Liver (tissue), 8 donors: ENCODE measurements at regions not wholly inside any gene's neighbourhood (a gene's known extent, or its start where the extent isn't known, plus 50 kb on each side); places are given as distances from the start of the nearest gene placed in this dataset.

ENCODE experiments used
- DNase-seq: peaks from one replicate; pipeline ENCODE4 v3.0.0-alpha.2; 2017; ENCODE audit warnings: low spot score
- H3K27ac ChIP-seq, 2 donors: one replicate each; pipeline ENCODE4 v1.7.0; 2013; ENCODE audit warnings: inconsistent platforms in 2 of 2, low read length in 2 of 2, control low read depth in 1 of 2, low read depth in 1 of 2, mild to moderate bottlenecking in 1 of 2
- H3K27me3 ChIP-seq, 4 donors: one replicate each; pipeline versions ENCODE4 v1.6.1 to v1.7.0; 2013; ENCODE audit warnings: low read length in 3 of 4, inconsistent platforms in 1 of 4, mild to moderate bottlenecking in 1 of 4, moderate library complexity in 1 of 4; ENCODE audit not compliant: control insufficient read depth in 4 of 4, insufficient read depth in 4 of 4
- H3K36me3 ChIP-seq, 4 donors: one replicate each; pipeline versions ENCODE4 v1.6.1 to v1.7.0; 2013; ENCODE audit warnings: low read length in 3 of 4, mild to moderate bottlenecking in 3 of 4, low read depth in 1 of 4, moderate library complexity in 1 of 4; ENCODE audit not compliant: control insufficient read depth in 4 of 4, insufficient read depth in 3 of 4
- H3K4me1 ChIP-seq, 4 donors: one replicate each; pipeline versions ENCODE4 v1.6.1 to v1.7.0; 2013; ENCODE audit warnings: low read length in 3 of 4, mild to moderate bottlenecking in 3 of 4, moderate library complexity in 1 of 4; ENCODE audit not compliant: control insufficient read depth in 4 of 4, insufficient read depth in 4 of 4
- H3K4me3 ChIP-seq, 3 donors: one replicate each; pipeline versions ENCODE4 v1.6.1 to v1.7.0; 2013; ENCODE audit warnings: low read length in 3 of 3, control low read depth in 1 of 3, low read depth in 1 of 3, mild to moderate bottlenecking in 1 of 3
- H3K9ac ChIP-seq, 2 donors: one replicate each; pipeline ENCODE4 v1.7.0; 2013; ENCODE audit warnings: low read length in 2 of 2, mild to moderate bottlenecking in 2 of 2, moderate library complexity in 2 of 2, control low read depth in 1 of 2, low read depth in 1 of 2
- H3K9me3 ChIP-seq, 4 donors: one replicate each; pipeline versions ENCODE4 v1.6.1 to v1.7.0; 2013; ENCODE audit warnings: low read length in 3 of 4; ENCODE audit not compliant: control insufficient read depth in 4 of 4
- EGR1 ChIP-seq, 2 donors: IDR thresholded peaks; 2 replicates each; pipeline ENCODE4 v1.6.1; 2016 to 2018; ENCODE audit warnings: antibody characterized with exemption in 2 of 2, low read depth in 2 of 2
- FOXA1 ChIP-seq: IDR thresholded peaks from 2 replicates; pipeline ENCODE4 v1.6.1; 2016; ENCODE audit warnings: antibody characterized with exemption
- FOXA2 ChIP-seq: IDR thresholded peaks from 2 replicates; pipeline ENCODE4 v1.6.1; 2016; ENCODE audit warnings: antibody characterized with exemption
- GABPA ChIP-seq, 2 donors: IDR thresholded peaks in 1 of 2; conservative IDR thresholded peaks in 1 of 2; 2 replicates each; pipeline ENCODE4 v1.6.1; 2016; ENCODE audit warnings: antibody characterized with exemption in 2 of 2, mild to moderate bottlenecking in 1 of 2, moderate library complexity in 1 of 2
- HNF4G ChIP-seq: IDR thresholded peaks from 2 replicates; pipeline ENCODE4 v1.6.1; 2016; ENCODE audit warnings: antibody characterized with exemption
- JUND ChIP-seq, 2 donors: IDR thresholded peaks; 2 replicates each; pipeline ENCODE4 v1.6.1; 2016; ENCODE audit warnings: antibody characterized with exemption in 2 of 2
- MAX ChIP-seq: IDR thresholded peaks from 2 replicates; pipeline ENCODE4 v1.6.1; 2016; ENCODE audit warnings: antibody characterized with exemption
- NR2F2 ChIP-seq: IDR thresholded peaks from 2 replicates; pipeline ENCODE4 v1.6.1; 2016; ENCODE audit warnings: antibody characterized with exemption
- RAD21 ChIP-seq, 2 donors: IDR thresholded peaks; 2 replicates each; pipeline ENCODE4 v1.6.1; 2016; ENCODE audit warnings: antibody characterized with exemption in 2 of 2, mild to moderate bottlenecking in 2 of 2
- REST ChIP-seq: IDR thresholded peaks from 2 replicates; pipeline ENCODE4 v1.6.1; 2016; ENCODE audit warnings: antibody characterized with exemption, mild to moderate bottlenecking
- RXRA ChIP-seq, 2 donors: IDR thresholded peaks; 2 replicates each; pipeline ENCODE4 v1.6.1; 2017 to 2018; ENCODE audit warnings: antibody characterized with exemption in 2 of 2, mild to moderate bottlenecking in 1 of 2
- TAF1 ChIP-seq: conservative IDR thresholded peaks from 2 replicates; pipeline ENCODE4 v1.6.1; 2016; ENCODE audit warnings: antibody characterized with exemption, mild to moderate bottlenecking
- YY1 ChIP-seq: IDR thresholded peaks from 2 replicates; pipeline ENCODE4 v1.6.1; 2016; ENCODE audit warnings: antibody characterized with exemption, mild to moderate bottlenecking
- WGBS: extraction: QIAGEN DNeasy Blood & Tissue Kit; methylation state at CpG from one replicate; pipeline ENCODE4 v1.1.7; 2013; 5-methylcytosine and 5-hydroxymethylcytosine counted together
- TF ChIP-seq, protein P1 (sequence below): fragments of 150-350 bp; IDR thresholded peaks from 2 replicates; pipeline ENCODE4 v1.5.1; 2017; ENCODE audit warnings: improper control_type of control experiment, low read depth, low read length; ENCODE audit not compliant: missing input control
- TF ChIP-seq, protein P2 (sequence below): IDR thresholded peaks from 2 replicates; pipeline ENCODE4 v1.6.1; 2016; ENCODE audit warnings: antibody characterized with exemption
- donor health status: healthy.
- donor health status: healthy.
- donor health status: healthy.
- donor health status: healthy.
- donor health status: healthy.

- no peak for DNase-seq
- H3K27me3 ChIP-seq = no peaks in the 10 kb centered on the region
- TF ChIP-seq, protein P1, sequence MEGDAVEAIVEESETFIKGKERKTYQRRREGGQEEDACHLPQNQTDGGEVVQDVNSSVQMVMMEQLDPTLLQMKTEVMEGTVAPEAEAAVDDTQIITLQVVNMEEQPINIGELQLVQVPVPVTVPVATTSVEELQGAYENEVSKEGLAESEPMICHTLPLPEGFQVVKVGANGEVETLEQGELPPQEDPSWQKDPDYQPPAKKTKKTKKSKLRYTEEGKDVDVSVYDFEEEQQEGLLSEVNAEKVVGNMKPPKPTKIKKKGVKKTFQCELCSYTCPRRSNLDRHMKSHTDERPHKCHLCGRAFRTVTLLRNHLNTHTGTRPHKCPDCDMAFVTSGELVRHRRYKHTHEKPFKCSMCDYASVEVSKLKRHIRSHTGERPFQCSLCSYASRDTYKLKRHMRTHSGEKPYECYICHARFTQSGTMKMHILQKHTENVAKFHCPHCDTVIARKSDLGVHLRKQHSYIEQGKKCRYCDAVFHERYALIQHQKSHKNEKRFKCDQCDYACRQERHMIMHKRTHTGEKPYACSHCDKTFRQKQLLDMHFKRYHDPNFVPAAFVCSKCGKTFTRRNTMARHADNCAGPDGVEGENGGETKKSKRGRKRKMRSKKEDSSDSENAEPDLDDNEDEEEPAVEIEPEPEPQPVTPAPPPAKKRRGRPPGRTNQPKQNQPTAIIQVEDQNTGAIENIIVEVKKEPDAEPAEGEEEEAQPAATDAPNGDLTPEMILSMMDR = no peak
- TF ChIP-seq HNF4G = no peak
- TF ChIP-seq MAX = no peak
Measured at GRCh38 chr7:115300231-115300870, 378.5 kb downstream of the MDFIC start.

DNA sequence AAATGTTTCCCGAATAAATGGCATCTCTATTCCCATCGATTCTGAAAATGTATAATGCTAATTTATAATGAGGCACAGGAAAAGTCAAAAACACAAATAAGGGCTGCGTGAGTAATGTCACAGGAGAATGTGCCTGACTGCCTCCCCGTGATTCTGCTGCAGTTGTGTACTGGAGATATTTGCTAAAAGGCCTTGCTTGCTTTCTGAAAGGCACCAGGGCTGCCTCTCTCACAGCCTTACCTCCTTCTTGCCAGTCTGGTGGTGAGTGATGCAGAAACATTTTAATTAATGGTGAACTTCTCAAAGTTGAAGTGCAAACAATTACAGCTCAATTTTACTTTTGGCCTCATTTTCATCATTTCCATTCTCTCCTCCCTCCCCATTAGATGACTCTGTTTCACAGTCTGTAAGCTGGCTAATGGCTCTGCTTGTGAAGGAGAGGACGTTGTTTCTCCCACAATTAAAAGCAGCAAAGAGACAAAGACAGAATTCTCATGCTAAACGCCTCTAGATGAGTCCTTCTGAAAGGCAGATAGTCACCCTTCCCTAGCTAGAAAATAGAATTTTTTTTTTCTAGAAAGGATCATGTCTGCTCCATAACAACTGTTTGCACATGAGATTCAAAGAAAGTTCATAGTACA is 377.6 kb downstream of the MDFIC start:
- TF ChIP-seq, protein P1 = no peak
- TF ChIP-seq YY1 (no peak), MAX (no peak)
- Histone ChIP-seq H3K27ac (no peak overlapping the region), H3K4me3 (no peak overlapping the region), H3K36me3 (no peaks in the 10 kb centered on the region), H3K4me1 (no peaks in the 10 kb centered on the region), H3K9me3 (no peaks in the 10 kb centered on the region), H3K27me3 (no peaks in the 10 kb centered on the region), H3K9ac (no peak overlapping the region)
- 61% methylated on average over 6 of the region's 6 CpGs for WGBS
- no peak for DNase-seq

More at GRCh38 chr7:115300231-115300870, 378.5 kb downstream of the MDFIC start:
- Histone ChIP-seq H3K36me3 (no peaks in the 10 kb centered on the region), H3K4me3 (no peak overlapping the region), H3K9ac (no peak overlapping the region), H3K27ac (no peak overlapping the region), H3K9me3 (no peaks in the 10 kb centered on the region), H3K4me1 (no peaks in the 10 kb centered on the region)
- WGBS = 62% methylated on average over 1 of the region's 1 CpG

GRCh38 chr7:115297656-115298055 is 375.8 kb downstream of the MDFIC start:
- H3K9me3 ChIP-seq = no peaks in the 10 kb centered on the region
- H3K36me3 ChIP-seq = no peaks in the 10 kb centered on the region
- no peak overlapping the region for H3K9ac ChIP-seq
- DNase-seq = no peak
- H3K27ac ChIP-seq = no peak overlapping the region
- H3K27me3 ChIP-seq = no peaks in the 10 kb centered on the region
- H3K4me1 ChIP-seq = no peaks in the 10 kb centered on the region
- no peak overlapping the region for H3K4me3 ChIP-seq
- TF ChIP-seq FOXA2 (no peak), HNF4G (no peak), MAX (no peak), NR2F2 (no peak), JUND (IDR thresholded peaks at IDR 0.05) (no peak), TAF1 (no peak), GABPA (IDR thresholded peaks at IDR 0.05 in 1 of 2, conservative IDR thresholded peaks at IDR 0.05 in 1 of 2) (no peak), RAD21 (IDR thresholded peaks at IDR 0.05) (no peak), FOXA1 (no peak), EGR1 (IDR thresholded peaks at IDR 0.05; ENCODE audit: low read depth in 2 of 2) (no peak), RXRA (IDR thresholded peaks at IDR 0.05) (no peak), REST (no peak)
- TF ChIP-seq, protein P2, sequence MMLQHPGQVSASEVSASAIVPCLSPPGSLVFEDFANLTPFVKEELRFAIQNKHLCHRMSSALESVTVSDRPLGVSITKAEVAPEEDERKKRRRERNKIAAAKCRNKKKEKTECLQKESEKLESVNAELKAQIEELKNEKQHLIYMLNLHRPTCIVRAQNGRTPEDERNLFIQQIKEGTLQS = no peak
- TF ChIP-seq, protein P1 = no peak
